NCI-H2196 treated with DMSO at 0.1 percent for 48 hours (cell line): ENCODE measurements at regions not wholly inside any gene's neighbourhood (a gene's known extent, or its start where the extent isn't known, plus 50 kb on each side); places are given as distances from the start of the nearest gene placed in this dataset.

ENCODE experiments used
- DNase-seq: peaks from one replicate; lab custom pipeline; 2025; ENCODE audit not compliant: unreplicated experiment; lab: John Stamatoyannopoulos, UW

- no peak for DNase-seq
Measured at GRCh38 chr5:12794476-12795332, 890.5 kb upstream of the CTNND2 start.

GRCh38 chr5:12793373-12793772, 889.1 kb upstream of the CTNND2 start:
- DNase-seq, result no peak

GRCh38 chr5:12780536-12780935, 876.3 kb upstream of the CTNND2 start:
- DNase-seq, result no peak

GRCh38 chr5:12777342-12777741, 873.1 kb upstream of the CTNND2 start:
- DNase-seq, result no peak

- no peak for DNase-seq
Measured at GRCh38 chr5:12772276-12772675, 868.0 kb upstream of the CTNND2 start.

- DNase-seq, result no peak
Measured at GRCh38 chr5:12759377-12759776, 855.1 kb upstream of the CTNND2 start.

GRCh38 chr5:12757035-12757434, 852.8 kb upstream of the CTNND2 start:
- DNase-seq, result no peak

GRCh38 chr5:12745537-12745936, 841.3 kb upstream of the CTNND2 start:
- DNase-seq, result no peak

GRCh38 chr5:12743582-12743981, 839.3 kb upstream of the CTNND2 start:
- DNase-seq, result no peak

GRCh38 chr5:12730354-12730753, 826.1 kb upstream of the CTNND2 start:
- DNase-seq, result no peak

- no peak for DNase-seq
Measured at GRCh38 chr5:12716664-12717063, 812.4 kb upstream of the CTNND2 start.

GRCh38 chr5:12707560-12707959, 803.3 kb upstream of the CTNND2 start:
- DNase-seq, result no peak

- no peak for DNase-seq
Measured at GRCh38 chr5:12704955-12705354, 800.7 kb upstream of the CTNND2 start.

GRCh38 chr5:12703254-12703653, 799.0 kb upstream of the CTNND2 start:
- DNase-seq, result no peak

- DNase-seq, result no peak
Measured at GRCh38 chr5:12695651-12696050, 791.4 kb upstream of the CTNND2 start.

- no peak for DNase-seq
Measured at GRCh38 chr5:12691330-12691729, 787.1 kb upstream of the CTNND2 start.

- no peak for DNase-seq
Measured at GRCh38 chr5:12690361-12690760, 786.1 kb upstream of the CTNND2 start.

- no peak for DNase-seq
Measured at GRCh38 chr5:12683249-12683648, 779.0 kb upstream of the CTNND2 start.

- no peak for DNase-seq
Measured at GRCh38 chr5:12679731-12680130, 775.5 kb upstream of the CTNND2 start.

- DNase-seq, result no peak
Measured at GRCh38 chr5:12675959-12676358, 771.7 kb upstream of the CTNND2 start.

GRCh38 chr5:12672141-12672540, 767.9 kb upstream of the CTNND2 start:
- no peak for DNase-seq

- DNase-seq, result no peak
Measured at GRCh38 chr5:12669326-12669725, 765.1 kb upstream of the CTNND2 start.

GRCh38 chr5:12668564-12668963, 764.3 kb upstream of the CTNND2 start:
- DNase-seq, result no peak
